HepG2 (cell line): ENCODE measurements at regions not wholly inside any gene's neighbourhood (a gene's known extent, or its start where the extent isn't known, plus 50 kb on each side); places are given as distances from the start of the nearest gene placed in this dataset.

ENCODE experiments used
- KDM4B ChIP-seq: sonication (generic); formaldehyde crosslinking; IDR thresholded peaks from 2 replicates; pipeline ENCODE4 v1.4.0; 2020; ENCODE audit warnings: missing genetic modification reagents
- PAF1 ChIP-seq: IDR thresholded peaks from 2 replicates; pipeline ENCODE4 v1.6.1; 2016; ENCODE audit warnings: missing genetic modification reagents, missing compliant biosample characterization
- SP5 ChIP-seq: IDR thresholded peaks from 2 replicates; pipeline ENCODE4 v1.6.1; 2016; ENCODE audit warnings: low read depth, borderline replicate concordance
- SYNCRIP ChIP-seq: fragments of 200-400 bp; formaldehyde crosslinking; IDR thresholded peaks from 2 replicates; pipeline ENCODE4 v1.6.1; 2018; ENCODE audit warnings: mild to moderate bottlenecking, low read depth, low read length; ENCODE audit not compliant: insufficient read depth
- TEAD2 ChIP-seq: sonication (generic); formaldehyde crosslinking; IDR thresholded peaks from 2 replicates; pipeline ENCODE4 v1.9.0; 2021; ENCODE audit warnings: missing genetic modification reagents
- ZNF225 ChIP-seq: sonication (generic); formaldehyde crosslinking; IDR thresholded peaks from 2 replicates; pipeline ENCODE4 v1.4.0; 2020; ENCODE audit warnings: mild to moderate bottlenecking, missing genetic modification reagents
- ZNF44 ChIP-seq: sonication (generic); formaldehyde crosslinking; IDR thresholded peaks from 2 replicates; pipeline ENCODE4 v1.5.1; 2020; ENCODE audit warnings: mild to moderate bottlenecking, missing genetic modification reagents
- ZNF598 ChIP-seq: sonication (generic); formaldehyde crosslinking; IDR thresholded peaks from 2 replicates; pipeline ENCODE4 v1.5.1; 2020; ENCODE audit warnings: mild to moderate bottlenecking, missing genetic modification reagents, borderline replicate concordance
- TF ChIP-seq, protein P1 (sequence below): sonication (generic); formaldehyde crosslinking; IDR thresholded peaks from 2 replicates; pipeline ENCODE4 v1.4.0; 2020; ENCODE audit warnings: missing genetic modification reagents, borderline replicate concordance
- TF ChIP-seq, protein P2 (sequence below): sonication (generic); formaldehyde crosslinking; IDR thresholded peaks from 2 replicates; pipeline ENCODE4 v1.9.0; 2021; ENCODE audit warnings: missing genetic modification reagents, borderline replicate concordance
- TF ChIP-seq, protein P3 (sequence below): sonication (generic); formaldehyde crosslinking; IDR thresholded peaks from 2 replicates; pipeline ENCODE4 v1.5.0; 2020; ENCODE audit warnings: mild to moderate bottlenecking, missing genetic modification reagents
- TF ChIP-seq, protein P4 (sequence below): sonication (generic); formaldehyde crosslinking; IDR thresholded peaks from 2 replicates; pipeline ENCODE4 v1.5.0; 2020; ENCODE audit warnings: missing genetic modification reagents, mild to moderate bottlenecking, borderline replicate concordance
- TF ChIP-seq, protein P5 (sequence below): sonication (generic); formaldehyde crosslinking; IDR thresholded peaks from 2 replicates; pipeline ENCODE4 v1.5.1; 2020; ENCODE audit warnings: missing genetic modification reagents, mild to moderate bottlenecking, borderline replicate concordance

DNA sequence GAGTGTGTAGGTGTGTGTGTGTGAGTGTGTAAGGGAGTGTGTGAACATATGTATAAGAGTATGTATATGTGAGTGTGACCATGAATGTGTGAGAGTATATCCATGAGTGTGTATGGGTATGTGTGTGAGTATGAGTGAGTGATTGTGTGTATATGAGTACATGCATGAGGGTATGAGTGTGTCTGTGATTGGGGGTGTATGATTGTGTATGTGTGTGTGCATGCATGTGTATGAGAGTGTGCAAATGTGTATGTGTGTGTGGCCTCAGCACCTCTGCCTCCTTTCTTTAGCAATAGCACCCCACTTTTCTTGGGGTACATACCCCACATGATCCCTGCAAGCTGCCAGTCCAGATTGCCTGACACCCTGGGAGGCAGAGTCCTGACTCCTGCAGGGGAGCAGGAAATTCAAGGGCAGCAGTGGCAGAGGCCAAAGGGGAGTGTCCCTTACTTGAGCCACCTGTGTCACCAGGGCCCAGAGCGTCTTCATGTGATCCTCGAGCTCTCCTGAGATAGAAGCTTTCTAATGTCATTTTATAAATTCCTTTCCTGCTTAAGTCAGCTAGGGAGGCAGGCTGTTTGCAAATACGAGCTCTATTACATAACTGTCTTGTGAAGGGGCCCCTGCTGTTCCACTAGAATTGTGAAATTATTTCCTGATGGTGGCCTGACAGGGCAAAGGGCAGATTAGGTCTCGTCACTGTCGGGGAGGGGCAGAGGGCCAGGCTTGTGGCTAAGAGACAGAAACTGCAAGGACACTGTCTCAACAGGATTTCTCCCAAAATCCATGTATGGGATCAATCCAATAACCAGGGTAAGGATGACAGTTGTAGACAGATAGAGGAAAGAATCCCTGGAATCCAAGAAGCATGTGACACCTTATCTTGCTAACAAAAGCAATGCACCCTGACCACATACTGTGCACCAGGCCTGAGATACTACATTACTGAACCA lies 389.1 kb downstream of the GADD45G start (continued):
- TF ChIP-seq, protein P1, sequence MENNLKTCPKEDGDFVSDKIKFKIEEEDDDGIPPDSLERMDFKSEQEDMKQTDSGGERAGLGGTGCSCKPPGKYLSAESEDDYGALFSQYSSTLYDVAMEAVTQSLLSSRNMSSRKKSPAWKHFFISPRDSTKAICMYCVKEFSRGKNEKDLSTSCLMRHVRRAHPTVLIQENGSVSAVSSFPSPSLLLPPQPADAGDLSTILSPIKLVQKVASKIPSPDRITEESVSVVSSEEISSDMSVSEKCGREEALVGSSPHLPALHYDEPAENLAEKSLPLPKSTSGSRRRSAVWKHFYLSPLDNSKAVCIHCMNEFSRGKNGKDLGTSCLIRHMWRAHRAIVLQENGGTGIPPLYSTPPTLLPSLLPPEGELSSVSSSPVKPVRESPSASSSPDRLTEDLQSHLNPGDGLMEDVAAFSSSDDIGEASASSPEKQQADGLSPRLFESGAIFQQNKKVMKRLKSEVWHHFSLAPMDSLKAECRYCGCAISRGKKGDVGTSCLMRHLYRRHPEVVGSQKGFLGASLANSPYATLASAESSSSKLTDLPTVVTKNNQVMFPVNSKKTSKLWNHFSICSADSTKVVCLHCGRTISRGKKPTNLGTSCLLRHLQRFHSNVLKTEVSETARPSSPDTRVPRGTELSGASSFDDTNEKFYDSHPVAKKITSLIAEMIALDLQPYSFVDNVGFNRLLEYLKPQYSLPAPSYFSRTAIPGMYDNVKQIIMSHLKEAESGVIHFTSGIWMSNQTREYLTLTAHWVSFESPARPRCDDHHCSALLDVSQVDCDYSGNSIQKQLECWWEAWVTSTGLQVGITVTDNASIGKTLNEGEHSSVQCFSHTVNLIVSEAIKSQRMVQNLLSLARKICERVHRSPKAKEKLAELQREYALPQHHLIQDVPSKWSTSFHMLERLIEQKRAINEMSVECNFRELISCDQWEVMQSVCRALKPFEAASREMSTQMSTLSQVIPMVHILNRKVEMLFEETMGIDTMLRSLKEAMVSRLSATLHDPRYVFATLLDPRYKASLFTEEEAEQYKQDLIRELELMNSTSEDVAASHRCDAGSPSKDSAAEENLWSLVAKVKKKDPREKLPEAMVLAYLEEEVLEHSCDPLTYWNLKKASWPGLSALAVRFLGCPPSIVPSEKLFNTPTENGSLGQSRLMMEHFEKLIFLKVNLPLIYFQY (CRISPR knock-in tag): peak; percentile 57; the same call in 1 of the 2 replicates
- TF ChIP-seq ZNF598 (CRISPR knock-in tag) (no peak), PAF1 (CRISPR knock-in tag) (no peak), ZNF225 (CRISPR knock-in tag) (no peak), KDM4B (CRISPR knock-in tag) (no peak), ZNF44 (CRISPR knock-in tag) (0 out of 2 replicates have a peak, but pooled peaks have one; percentile 48), TEAD2 (CRISPR knock-in tag) (no peak), SP5 (peak; percentile 48; the same call in 1 of the 2 replicates), SYNCRIP (no peak)
- TF ChIP-seq, protein P2, sequence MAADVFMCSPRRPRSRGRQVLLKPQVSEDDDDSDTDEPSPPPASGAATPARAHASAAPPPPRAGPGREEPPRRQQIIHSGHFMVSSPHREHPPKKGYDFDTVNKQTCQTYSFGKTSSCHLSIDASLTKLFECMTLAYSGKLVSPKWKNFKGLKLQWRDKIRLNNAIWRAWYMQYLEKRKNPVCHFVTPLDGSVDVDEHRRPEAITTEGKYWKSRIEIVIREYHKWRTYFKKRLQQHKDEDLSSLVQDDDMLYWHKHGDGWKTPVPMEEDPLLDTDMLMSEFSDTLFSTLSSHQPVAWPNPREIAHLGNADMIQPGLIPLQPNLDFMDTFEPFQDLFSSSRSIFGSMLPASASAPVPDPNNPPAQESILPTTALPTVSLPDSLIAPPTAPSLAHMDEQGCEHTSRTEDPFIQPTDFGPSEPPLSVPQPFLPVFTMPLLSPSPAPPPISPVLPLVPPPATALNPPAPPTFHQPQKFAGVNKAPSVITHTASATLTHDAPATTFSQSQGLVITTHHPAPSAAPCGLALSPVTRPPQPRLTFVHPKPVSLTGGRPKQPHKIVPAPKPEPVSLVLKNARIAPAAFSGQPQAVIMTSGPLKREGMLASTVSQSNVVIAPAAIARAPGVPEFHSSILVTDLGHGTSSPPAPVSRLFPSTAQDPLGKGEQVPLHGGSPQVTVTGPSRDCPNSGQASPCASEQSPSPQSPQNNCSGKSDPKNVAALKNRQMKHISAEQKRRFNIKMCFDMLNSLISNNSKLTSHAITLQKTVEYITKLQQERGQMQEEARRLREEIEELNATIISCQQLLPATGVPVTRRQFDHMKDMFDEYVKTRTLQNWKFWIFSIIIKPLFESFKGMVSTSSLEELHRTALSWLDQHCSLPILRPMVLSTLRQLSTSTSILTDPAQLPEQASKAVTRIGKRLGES (CRISPR knock-in tag): no peak
- TF ChIP-seq, protein P3, sequence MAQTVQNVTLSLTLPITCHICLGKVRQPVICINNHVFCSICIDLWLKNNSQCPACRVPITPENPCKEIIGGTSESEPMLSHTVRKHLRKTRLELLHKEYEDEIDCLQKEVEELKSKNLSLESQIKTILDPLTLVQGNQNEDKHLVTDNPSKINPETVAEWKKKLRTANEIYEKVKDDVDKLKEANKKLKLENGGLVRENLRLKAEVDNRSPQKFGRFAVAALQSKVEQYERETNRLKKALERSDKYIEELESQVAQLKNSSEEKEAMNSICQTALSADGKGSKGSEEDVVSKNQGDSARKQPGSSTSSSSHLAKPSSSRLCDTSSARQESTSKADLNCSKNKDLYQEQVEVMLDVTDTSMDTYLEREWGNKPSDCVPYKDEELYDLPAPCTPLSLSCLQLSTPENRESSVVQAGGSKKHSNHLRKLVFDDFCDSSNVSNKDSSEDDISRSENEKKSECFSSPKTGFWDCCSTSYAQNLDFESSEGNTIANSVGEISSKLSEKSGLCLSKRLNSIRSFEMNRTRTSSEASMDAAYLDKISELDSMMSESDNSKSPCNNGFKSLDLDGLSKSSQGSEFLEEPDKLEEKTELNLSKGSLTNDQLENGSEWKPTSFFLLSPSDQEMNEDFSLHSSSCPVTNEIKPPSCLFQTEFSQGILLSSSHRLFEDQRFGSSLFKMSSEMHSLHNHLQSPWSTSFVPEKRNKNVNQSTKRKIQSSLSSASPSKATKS: no peak; the same call in 1 of the 2 replicates
- TF ChIP-seq, protein P4, sequence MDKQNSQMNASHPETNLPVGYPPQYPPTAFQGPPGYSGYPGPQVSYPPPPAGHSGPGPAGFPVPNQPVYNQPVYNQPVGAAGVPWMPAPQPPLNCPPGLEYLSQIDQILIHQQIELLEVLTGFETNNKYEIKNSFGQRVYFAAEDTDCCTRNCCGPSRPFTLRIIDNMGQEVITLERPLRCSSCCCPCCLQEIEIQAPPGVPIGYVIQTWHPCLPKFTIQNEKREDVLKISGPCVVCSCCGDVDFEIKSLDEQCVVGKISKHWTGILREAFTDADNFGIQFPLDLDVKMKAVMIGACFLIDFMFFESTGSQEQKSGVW (CRISPR knock-in tag): no peak
- TF ChIP-seq, protein P5, sequence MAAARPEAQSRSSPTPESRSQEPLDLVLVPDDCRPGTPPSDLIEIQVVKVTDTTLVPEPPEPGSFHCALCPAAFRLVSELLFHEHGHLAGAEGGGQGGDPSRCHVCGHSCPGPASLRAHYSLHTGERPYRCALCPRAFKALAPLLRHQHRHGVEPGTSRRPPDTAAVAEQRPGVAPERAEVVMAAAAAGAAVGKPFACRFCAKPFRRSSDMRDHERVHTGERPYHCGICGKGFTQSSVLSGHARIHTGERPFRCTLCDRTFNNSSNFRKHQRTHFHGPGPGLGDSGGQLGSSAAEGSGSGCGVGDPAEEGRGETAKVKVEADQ (CRISPR knock-in tag): 0 out of 2 replicates have a peak, but pooled peaks have one; percentile 67
